HFF-Myc (cell line): ENCODE measurements at regions not wholly inside any gene's neighbourhood (a gene's known extent, or its start where the extent isn't known, plus 50 kb on each side); places are given as distances from the start of the nearest gene placed in this dataset.

ENCODE experiments used
- DNase-seq: peaks from one replicate; pipeline ENCODE4 v3.0.0-alpha.2; 2011; ENCODE audit warnings: low read depth; ENCODE audit errors: extremely low read depth
- H3K4me3 ChIP-seq: replicated peaks from 2 replicates; pipeline ENCODE4 v1.5.1; 2011; ENCODE audit warnings: low read depth, mild to moderate bottlenecking, control low read depth, low read length
- TF ChIP-seq, protein P1 (sequence below): IDR thresholded peaks from 2 replicates; pipeline ENCODE4 v1.5.1; 2012; ENCODE audit warnings: mild to moderate bottlenecking, low read depth, low read length, control low read depth; ENCODE audit errors: missing control alignments

DNA sequence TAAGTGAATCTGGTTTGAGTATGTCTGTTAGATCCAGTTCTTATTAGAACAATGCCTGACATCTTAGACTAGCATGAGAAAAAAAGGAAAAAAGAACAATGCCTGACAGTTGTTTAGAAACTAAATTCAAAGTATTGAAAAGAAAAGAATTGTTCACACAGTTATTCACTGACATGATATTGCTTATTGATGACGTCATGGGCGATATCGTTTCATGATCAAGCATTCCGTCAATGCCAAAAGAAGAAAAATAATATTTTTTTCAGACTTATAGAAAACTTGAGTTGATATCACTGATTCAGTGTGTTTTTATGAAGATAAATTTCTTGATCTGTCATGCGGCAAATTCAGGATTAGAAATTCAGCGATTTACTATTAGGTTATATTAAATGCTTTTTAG lies 196.5 kb upstream of the AGR3 start:
- no peak overlapping the region for H3K4me3 ChIP-seq
- DNase-seq: no peak
- TF ChIP-seq, protein P1, sequence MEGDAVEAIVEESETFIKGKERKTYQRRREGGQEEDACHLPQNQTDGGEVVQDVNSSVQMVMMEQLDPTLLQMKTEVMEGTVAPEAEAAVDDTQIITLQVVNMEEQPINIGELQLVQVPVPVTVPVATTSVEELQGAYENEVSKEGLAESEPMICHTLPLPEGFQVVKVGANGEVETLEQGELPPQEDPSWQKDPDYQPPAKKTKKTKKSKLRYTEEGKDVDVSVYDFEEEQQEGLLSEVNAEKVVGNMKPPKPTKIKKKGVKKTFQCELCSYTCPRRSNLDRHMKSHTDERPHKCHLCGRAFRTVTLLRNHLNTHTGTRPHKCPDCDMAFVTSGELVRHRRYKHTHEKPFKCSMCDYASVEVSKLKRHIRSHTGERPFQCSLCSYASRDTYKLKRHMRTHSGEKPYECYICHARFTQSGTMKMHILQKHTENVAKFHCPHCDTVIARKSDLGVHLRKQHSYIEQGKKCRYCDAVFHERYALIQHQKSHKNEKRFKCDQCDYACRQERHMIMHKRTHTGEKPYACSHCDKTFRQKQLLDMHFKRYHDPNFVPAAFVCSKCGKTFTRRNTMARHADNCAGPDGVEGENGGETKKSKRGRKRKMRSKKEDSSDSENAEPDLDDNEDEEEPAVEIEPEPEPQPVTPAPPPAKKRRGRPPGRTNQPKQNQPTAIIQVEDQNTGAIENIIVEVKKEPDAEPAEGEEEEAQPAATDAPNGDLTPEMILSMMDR: no peak

- no peak for DNase-seq
- no peak overlapping the region for H3K4me3 ChIP-seq
- TF ChIP-seq, protein P1: no peak
Observed at GRCh38 chr7:17083392-17084165, 201.8 kb upstream of the AGR3 start.

- no peak for DNase-seq
- H3K4me3 ChIP-seq: no peak overlapping the region
- TF ChIP-seq, protein P1: no peak
Observed at GRCh38 chr7:17084166-17084475, 202.3 kb upstream of the AGR3 start.

DNA sequence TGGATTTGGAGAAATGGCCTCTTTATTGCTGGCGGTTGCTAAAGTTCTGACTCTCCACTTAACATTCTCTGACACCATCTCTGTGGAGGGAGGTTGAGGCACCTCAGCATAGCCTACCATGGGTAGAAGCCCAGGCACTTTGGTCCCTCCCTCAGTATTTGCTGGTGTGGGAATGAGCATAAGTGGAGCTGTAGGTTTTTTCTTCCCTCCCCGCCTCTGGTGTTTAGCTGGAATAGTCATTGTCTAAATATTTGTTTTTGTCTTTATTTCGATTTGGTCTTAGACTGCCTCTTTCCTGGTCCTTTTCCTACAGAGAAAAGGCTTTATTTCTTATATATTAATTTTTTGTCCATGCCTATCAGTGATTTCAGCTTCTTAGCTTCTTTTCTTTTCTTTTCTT lies 203.4 kb upstream of the AGR3 start:
- TF ChIP-seq, protein P1: no peak
- DNase-seq: no peak
- no peak overlapping the region for H3K4me3 ChIP-seq

DNA sequence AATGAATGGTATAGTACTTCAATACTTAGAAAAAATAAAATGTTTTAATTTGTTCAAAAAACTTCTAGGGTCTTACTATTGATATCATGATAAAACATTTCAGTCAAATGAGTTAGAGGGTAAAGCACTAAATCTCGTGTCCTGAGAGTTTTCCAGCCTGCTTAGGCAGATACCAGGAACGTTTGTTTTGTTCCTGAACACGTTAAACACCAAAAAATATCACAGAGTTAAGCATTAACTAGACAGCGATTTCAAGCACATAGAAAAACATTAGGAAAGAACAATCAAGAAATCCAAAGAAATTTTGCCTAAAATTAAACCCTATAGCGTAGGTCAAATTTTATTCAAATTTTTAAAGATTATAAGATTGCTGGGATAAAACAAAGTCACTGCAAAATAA lies 204.6 kb upstream of the AGR3 start:
- TF ChIP-seq, protein P1: no peak
- DNase-seq: no peak

DNA sequence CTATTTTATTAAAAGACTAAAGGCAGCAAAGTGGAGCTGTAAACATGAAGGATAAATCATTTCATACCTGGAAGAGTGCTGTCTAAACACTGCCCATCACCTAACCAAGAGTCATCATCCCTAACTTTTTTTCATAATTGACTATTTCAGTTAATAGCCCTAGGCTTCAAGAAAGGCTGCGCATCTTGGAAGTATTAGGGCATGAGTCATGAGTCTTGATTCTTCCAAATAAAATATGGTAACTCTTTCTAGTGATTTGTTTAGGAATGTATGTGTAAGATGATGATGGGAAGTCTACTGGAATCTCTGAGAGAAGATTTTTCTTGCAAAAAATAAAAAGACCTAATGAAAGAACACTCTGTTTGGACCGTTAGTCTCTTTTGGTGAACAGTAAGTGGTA lies 207.7 kb upstream of the AHR start:
- DNase-seq: peak; percentile 46
- H3K4me3 ChIP-seq: no peak overlapping the region
- TF ChIP-seq, protein P1: no peak

More for the DNA sequence above, 204.6 kb upstream of the AGR3 start:
- no peak overlapping the region for H3K4me3 ChIP-seq

- TF ChIP-seq, protein P1: no peak
- H3K4me3 ChIP-seq: no peak overlapping the region
- DNase-seq: no peak
Observed at GRCh38 chr7:17093461-17093860, 205.0 kb upstream of the AHR start.
